OCI-LY1 (cell line): ENCODE measurements at regions not wholly inside any gene's neighbourhood (a gene's known extent, or its start where the extent isn't known, plus 50 kb on each side); places are given as distances from the start of the nearest gene placed in this dataset.

ENCODE experiments used
- H2AFZ ChIP-seq: fragments of 200-600 bp; sonication (generic), shearing (Covaris generic); 2 replicates; pipeline ENCODE4 v1.6.0; 2014; ENCODE audit warnings: antibody characterized with exemption, mild to moderate bottlenecking, low read length
- H3F3A ChIP-seq: fragments of 200-600 bp; sonication (generic), shearing (Covaris generic); 2 replicates; pipeline ENCODE4 v1.6.0; 2014; ENCODE audit warnings: mild to moderate bottlenecking, antibody characterized with exemption, low read length, moderate library complexity; ENCODE audit not compliant: insufficient read depth
- H3K27ac ChIP-seq: fragments of 200-600 bp; sonication (generic); 2 replicates; pipeline ENCODE4 v1.5.1; 2014; ENCODE audit warnings: low read length, mixed run types, mild to moderate bottlenecking, low read depth; ENCODE audit not compliant: poor library complexity, severe bottlenecking
- H3K27me3 ChIP-seq: fragments of 200-600 bp; sonication (generic); 2 replicates; pipeline ENCODE4 v1.6.0; 2014; ENCODE audit warnings: antibody characterized with exemption, mild to moderate bottlenecking, low read length, moderate library complexity; ENCODE audit not compliant: insufficient read depth
- H3K36me3 ChIP-seq: fragments of 200-600 bp; sonication (generic); 2 replicates; pipeline ENCODE4 v1.6.1; 2014; ENCODE audit warnings: mild to moderate bottlenecking, antibody characterized with exemption, low read length, moderate library complexity, mixed read lengths; ENCODE audit not compliant: insufficient read depth
- H3K4me1 ChIP-seq: fragments of 200-600 bp; sonication (generic); 2 replicates; pipeline ENCODE4 v1.5.1; 2014; ENCODE audit warnings: mild to moderate bottlenecking, low read length, moderate library complexity; ENCODE audit not compliant: insufficient read depth, severe bottlenecking
- H3K4me2 ChIP-seq: fragments of 200-600 bp; sonication (generic), shearing (Covaris generic); 2 replicates; pipeline ENCODE4 v1.6.1; 2014; ENCODE audit warnings: low read length
- H3K4me3 ChIP-seq: fragments of 200-600 bp; sonication (generic); 2 replicates; pipeline ENCODE4 v1.5.1; 2014; ENCODE audit warnings: low read length, low read depth, mild to moderate bottlenecking, mixed read lengths; ENCODE audit not compliant: poor library complexity, severe bottlenecking
- H3K79me2 ChIP-seq: fragments of 200-600 bp; shearing (Covaris generic); 2 replicates; pipeline ENCODE4 v1.6.1; 2016; ENCODE audit warnings: mixed run types, low read length, mixed read lengths; ENCODE audit not compliant: insufficient read depth
- H3K9ac ChIP-seq: fragments of 200-600 bp; sonication (generic), shearing (Covaris generic); 2 replicates; pipeline ENCODE4 v1.6.1; 2014; ENCODE audit warnings: mild to moderate bottlenecking, low read length, mixed read lengths
- H3K9me2 ChIP-seq: fragments of 200-600 bp; sonication (generic), shearing (Covaris generic); 2 replicates; pipeline ENCODE4 v1.6.1; 2014; ENCODE audit warnings: low read depth, mild to moderate bottlenecking, low read length, mixed read lengths
- H3K9me3 ChIP-seq: fragments of 200-600 bp; shearing (Covaris generic); 2 replicates; pipeline ENCODE4 v1.6.1; 2014; ENCODE audit warnings: low read length, mixed read lengths
- H4K20me1 ChIP-seq: fragments of 200-600 bp; sonication (generic), shearing (Covaris generic); 2 replicates; pipeline ENCODE4 v1.6.0; 2016; ENCODE audit warnings: mild to moderate bottlenecking, low read length; ENCODE audit not compliant: insufficient read depth
- EZH2 ChIP-seq: fragments of 200-600 bp; sonication (generic), shearing (Covaris generic); IDR thresholded peaks from 2 replicates; pipeline ENCODE4 v1.8.0; 2017; ENCODE audit warnings: borderline replicate concordance, mixed run types, mild to moderate bottlenecking, antibody characterized with exemption, low read length, moderate library complexity, mixed read lengths
- TF ChIP-seq, protein P1 (sequence below): fragments of 200-600 bp; sonication (generic), shearing (Covaris generic); IDR thresholded peaks from 2 replicates; pipeline ENCODE4 v1.5.1; 2017; ENCODE audit warnings: mild to moderate bottlenecking, antibody characterized with exemption, low read length, moderate library complexity, mixed read lengths

GRCh38 chr20:52379723-52380336 lies 188.3 kb upstream of the ZFP64 start:
- no peaks in the 10 kb centered on the region for H3K9me3 ChIP-seq
- no peaks in the 10 kb centered on the region for H3K27me3 ChIP-seq
- no peak overlapping the region for H3K4me2 ChIP-seq
- H3K36me3 ChIP-seq = no peaks in the 10 kb centered on the region
- no peak overlapping the region for H3K27ac ChIP-seq
- no peaks in the 10 kb centered on the region for H3K4me1 ChIP-seq
- no peaks in the 10 kb centered on the region for H4K20me1 ChIP-seq
- H2AFZ ChIP-seq = no peak overlapping the region
- no peaks in the 10 kb centered on the region for H3F3A ChIP-seq
- no peaks in the 10 kb centered on the region for H3K9me2 ChIP-seq
- no peak overlapping the region for H3K9ac ChIP-seq
- no peak overlapping the region for H3K4me3 ChIP-seq
- TF ChIP-seq, protein P1, sequence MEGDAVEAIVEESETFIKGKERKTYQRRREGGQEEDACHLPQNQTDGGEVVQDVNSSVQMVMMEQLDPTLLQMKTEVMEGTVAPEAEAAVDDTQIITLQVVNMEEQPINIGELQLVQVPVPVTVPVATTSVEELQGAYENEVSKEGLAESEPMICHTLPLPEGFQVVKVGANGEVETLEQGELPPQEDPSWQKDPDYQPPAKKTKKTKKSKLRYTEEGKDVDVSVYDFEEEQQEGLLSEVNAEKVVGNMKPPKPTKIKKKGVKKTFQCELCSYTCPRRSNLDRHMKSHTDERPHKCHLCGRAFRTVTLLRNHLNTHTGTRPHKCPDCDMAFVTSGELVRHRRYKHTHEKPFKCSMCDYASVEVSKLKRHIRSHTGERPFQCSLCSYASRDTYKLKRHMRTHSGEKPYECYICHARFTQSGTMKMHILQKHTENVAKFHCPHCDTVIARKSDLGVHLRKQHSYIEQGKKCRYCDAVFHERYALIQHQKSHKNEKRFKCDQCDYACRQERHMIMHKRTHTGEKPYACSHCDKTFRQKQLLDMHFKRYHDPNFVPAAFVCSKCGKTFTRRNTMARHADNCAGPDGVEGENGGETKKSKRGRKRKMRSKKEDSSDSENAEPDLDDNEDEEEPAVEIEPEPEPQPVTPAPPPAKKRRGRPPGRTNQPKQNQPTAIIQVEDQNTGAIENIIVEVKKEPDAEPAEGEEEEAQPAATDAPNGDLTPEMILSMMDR = peak; percentile 95
- TF ChIP-seq EZH2 = no peak
- no peaks in the 10 kb centered on the region for H3K79me2 ChIP-seq

DNA sequence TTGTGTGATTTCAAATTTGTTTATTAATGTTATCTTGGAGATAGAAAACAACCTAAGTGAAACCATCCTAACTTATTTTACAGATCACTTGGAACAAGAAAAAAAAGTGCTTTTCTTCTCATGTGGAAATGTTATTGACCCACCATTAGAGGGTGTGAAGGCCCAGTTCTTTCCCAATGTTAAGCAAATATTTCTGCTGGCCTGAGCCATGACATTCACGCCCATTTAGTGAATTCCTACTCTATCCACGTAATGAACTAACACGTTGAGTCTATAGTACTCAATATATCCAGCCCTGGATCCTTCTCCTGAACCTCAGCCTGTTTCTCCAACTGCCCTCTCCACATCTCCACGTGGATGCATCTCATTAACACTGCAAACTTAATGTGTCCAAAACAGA lies 180.6 kb upstream of the ZFP64 start:
- no peak overlapping the region for H3K4me3 ChIP-seq
- H2AFZ ChIP-seq = no peak overlapping the region
- TF ChIP-seq, protein P1 = no peak
- TF ChIP-seq EZH2 = no peak
- no peaks in the 10 kb centered on the region for H3K9me2 ChIP-seq
- H3K27me3 ChIP-seq = no peaks in the 10 kb centered on the region
- H3K36me3 ChIP-seq = no peaks in the 10 kb centered on the region
- H3K27ac ChIP-seq = no peak overlapping the region
- H3K9ac ChIP-seq = no peak overlapping the region
- H3F3A ChIP-seq = no peaks in the 10 kb centered on the region
- no peaks in the 10 kb centered on the region for H3K9me3 ChIP-seq
- no peak overlapping the region for H3K4me2 ChIP-seq
- H3K4me1 ChIP-seq = no peaks in the 10 kb centered on the region
- H3K79me2 ChIP-seq = no peaks in the 10 kb centered on the region
- no peaks in the 10 kb centered on the region for H4K20me1 ChIP-seq

DNA sequence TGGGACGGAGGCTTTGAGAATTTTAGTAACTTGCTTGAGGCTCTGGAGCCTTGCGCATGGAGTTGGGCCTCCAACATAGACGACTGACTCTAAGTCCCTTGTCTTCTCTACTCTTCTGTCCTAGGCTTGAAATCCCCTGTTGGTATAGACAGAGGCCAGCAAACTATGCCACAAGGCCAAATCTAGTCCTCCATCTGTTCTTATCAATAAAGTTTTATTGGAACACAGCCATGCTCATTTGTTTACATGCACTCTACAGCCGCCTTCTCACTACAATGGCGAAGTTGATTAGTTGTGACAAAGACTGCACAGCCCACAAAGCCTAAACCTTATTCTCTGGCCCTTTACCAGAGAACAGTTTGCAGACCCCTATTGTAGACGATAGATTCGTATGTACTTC lies 174.1 kb upstream of the ZFP64 start:
- H3K9me3 ChIP-seq = no peaks in the 10 kb centered on the region
- H3K79me2 ChIP-seq = no peaks in the 10 kb centered on the region
- no peaks in the 10 kb centered on the region for H3F3A ChIP-seq
- no peaks in the 10 kb centered on the region for H3K9me2 ChIP-seq
- no peak overlapping the region for H2AFZ ChIP-seq
- no peaks in the 10 kb centered on the region for H4K20me1 ChIP-seq
- H3K4me2 ChIP-seq = no peak overlapping the region
- no peak overlapping the region for H3K4me3 ChIP-seq
- no peaks in the 10 kb centered on the region for H3K27me3 ChIP-seq
- no peaks in the 10 kb centered on the region for H3K36me3 ChIP-seq
- H3K4me1 ChIP-seq = no peaks in the 10 kb centered on the region
- no peak overlapping the region for H3K9ac ChIP-seq
- no peak overlapping the region for H3K27ac ChIP-seq
- TF ChIP-seq, protein P1 = no peak
- no peak for TF ChIP-seq EZH2
